KMS-11 (cell line): ENCODE measurements at regions not wholly inside any gene's neighbourhood (a gene's known extent, or its start where the extent isn't known, plus 50 kb on each side); places are given as distances from the start of the nearest gene placed in this dataset.

ENCODE experiments used
- H2AFZ ChIP-seq: fragments of 200-600 bp; sonication (generic); 2 replicates; pipeline ENCODE4 v1.6.1; 2016; ENCODE audit warnings: antibody characterized with exemption, mixed run types, low read depth
- H3K27ac ChIP-seq: fragments of 200-600 bp; sonication (generic); 2 replicates; pipeline ENCODE4 v1.6.1; 2016; ENCODE audit warnings: mild to moderate bottlenecking, mixed run types
- H3K27me3 ChIP-seq: fragments of 200-600 bp; sonication (generic); 2 replicates; pipeline ENCODE4 v1.6.1; 2017; ENCODE audit warnings: mild to moderate bottlenecking, low read depth, mixed run types, moderate library complexity; ENCODE audit not compliant: insufficient read depth
- H3K36me3 ChIP-seq: fragments of 200-600 bp; sonication (generic); 2 replicates; pipeline ENCODE4 v1.6.1; 2017; ENCODE audit warnings: mild to moderate bottlenecking, mixed run types; ENCODE audit not compliant: insufficient read depth
- H3K4me1 ChIP-seq: fragments of 200-600 bp; sonication (generic); 2 replicates; pipeline ENCODE4 v1.6.1; 2016; ENCODE audit warnings: mild to moderate bottlenecking, low read depth, mixed run types; ENCODE audit not compliant: poor library complexity, severe bottlenecking
- H3K4me2 ChIP-seq: fragments of 200-600 bp; sonication (generic); 2 replicates; pipeline ENCODE4 v1.7.0; 2016; ENCODE audit warnings: mild to moderate bottlenecking, mixed run types
- H3K4me3 ChIP-seq: fragments of 200-600 bp; sonication (generic); IDR thresholded peaks from 2 replicates; pipeline ENCODE4 v1.6.1; 2017; ENCODE audit warnings: low read depth, low read length, mixed read lengths; ENCODE audit not compliant: insufficient read depth
- H3K79me2 ChIP-seq: fragments of 200-600 bp; sonication (generic); 2 replicates; pipeline ENCODE4 v1.6.1; 2016; ENCODE audit warnings: low read depth, mixed run types; ENCODE audit not compliant: insufficient read depth
- H3K9ac ChIP-seq: fragments of 200-600 bp; sonication (generic); 2 replicates; pipeline ENCODE4 v1.6.1; 2016; ENCODE audit warnings: mild to moderate bottlenecking, mixed run types
- H4K20me1 ChIP-seq: fragments of 200-600 bp; sonication (generic); 2 replicates; pipeline ENCODE4 v1.6.1; 2016; ENCODE audit warnings: mild to moderate bottlenecking, mixed run types; ENCODE audit not compliant: insufficient read depth
- CTCF ChIP-seq: fragments of 200-600 bp; sonication (generic); conservative IDR thresholded peaks from 2 replicates; pipeline ENCODE4 v1.6.1; 2017; ENCODE audit warnings: low read depth, mild to moderate bottlenecking, antibody characterized with exemption, low read length, moderate library complexity, mixed read lengths

GRCh38 chr5:89087128-89087527, 204.1 kb upstream of the MEF2C start:
- TF ChIP-seq CTCF: no peak
- Histone ChIP-seq H4K20me1 (no peaks in the 10 kb centered on the region), H3K4me3 (no peak overlapping the region), H3K27me3 (no peaks in the 10 kb centered on the region), H3K4me2 (no peak overlapping the region), H3K27ac (no peak overlapping the region), H2AFZ (no peak overlapping the region), H3K36me3 (no peaks in the 10 kb centered on the region), H3K4me1 (no peaks in the 10 kb centered on the region), H3K9ac (no peak overlapping the region), H3K79me2 (no peaks in the 10 kb centered on the region)

- no peak overlapping the region for H2AFZ ChIP-seq
- H3K9ac ChIP-seq: no peak overlapping the region
- H3K36me3 ChIP-seq: no peaks in the 10 kb centered on the region
- H3K27ac ChIP-seq: no peak overlapping the region
- no peaks in the 10 kb centered on the region for H3K27me3 ChIP-seq
- no peaks in the 10 kb centered on the region for H4K20me1 ChIP-seq
- no peaks in the 10 kb centered on the region for H3K4me1 ChIP-seq
- TF ChIP-seq CTCF: no peak
- H3K79me2 ChIP-seq: no peaks in the 10 kb centered on the region
- no peak overlapping the region for H3K4me2 ChIP-seq
- H3K4me3 ChIP-seq: no peak overlapping the region
These were observed 203.6 kb upstream of the MEF2C start for GRCh38 chr5:89086390-89087086.

- Histone ChIP-seq H3K4me2 (no peak overlapping the region), H3K4me3 (no peak overlapping the region), H3K27ac (no peak overlapping the region), H3K4me1 (no peaks in the 10 kb centered on the region), H4K20me1 (no peaks in the 10 kb centered on the region), H3K9ac (no peak overlapping the region), H3K36me3 (no peaks in the 10 kb centered on the region), H3K27me3 (no peaks in the 10 kb centered on the region), H2AFZ (no peak overlapping the region), H3K79me2 (no peaks in the 10 kb centered on the region)
- no peak for TF ChIP-seq CTCF
These were observed 200.8 kb upstream of the MEF2C start for GRCh38 chr5:89083791-89084190.

- no peaks in the 10 kb centered on the region for H4K20me1 ChIP-seq
- H3K4me1 ChIP-seq: no peaks in the 10 kb centered on the region
- no peak overlapping the region for H3K27ac ChIP-seq
- no peak overlapping the region for H3K4me3 ChIP-seq
- H3K27me3 ChIP-seq: no peaks in the 10 kb centered on the region
- H3K9ac ChIP-seq: no peak overlapping the region
- H3K36me3 ChIP-seq: no peaks in the 10 kb centered on the region
- no peaks in the 10 kb centered on the region for H3K79me2 ChIP-seq
- TF ChIP-seq CTCF: no peak
- H3K4me2 ChIP-seq: no peak overlapping the region
- H2AFZ ChIP-seq: no peak overlapping the region
These were observed 198.4 kb upstream of the MEF2C start for GRCh38 chr5:89081360-89081759.
